H1 (cell line): ENCODE measurements at regions not wholly inside any gene's neighbourhood (a gene's known extent, or its start where the extent isn't known, plus 50 kb on each side); places are given as distances from the start of the nearest gene placed in this dataset.

Source experiments
- CTCF ChIA-PET: fragments of 300-600 bp; sonication (Branson Sonifier 250); formaldehyde crosslinking; loops from one replicate; lab custom pipeline; 2021; ENCODE audit not compliant: partially characterized antibody; lab: Charles Lee
- POLR2A ChIA-PET: fragments of 300-600 bp; sonication (Branson Sonifier 250); formaldehyde crosslinking; loops from one replicate; lab custom pipeline; 2021; ENCODE audit warnings: inconsistent platforms; ENCODE audit not compliant: partially characterized antibody; lab: Charles Lee
- DNase-seq, 2 experiments: peaks; one replicate each; pipeline versions ENCODE4 v3.0.0 to v3.0.0-alpha.2; 2010 to 2022; ENCODE audit warnings: low spot score in 2 of 2, low read depth in 1 of 2, mixed read lengths in 1 of 2
- FAIRE-seq: peaks from 2 replicates; lab custom pipeline; 2011; peaks lifted over from hg19 to GRCh38; lab: Jason Lieb, UNC
- H2AFZ ChIP-seq: 2 replicates; pipeline ENCODE4 v1.8.1; 2012; ENCODE audit warnings: low read length, inconsistent platforms
- H2AK5ac ChIP-seq: 2 replicates; pipeline ENCODE4 v1.6.1; 2013; ENCODE audit warnings: low read depth, low read length
- H2BK120ac ChIP-seq: replicated peaks from 2 replicates; pipeline ENCODE3; 2013; ENCODE audit warnings: low read depth, low read length, inconsistent platforms
- H2BK12ac ChIP-seq: 2 replicates; pipeline ENCODE4 v1.6.1; 2013; ENCODE audit warnings: low read depth, low read length
- H2BK15ac ChIP-seq: 2 replicates; pipeline ENCODE4 v1.6.1; 2013; ENCODE audit warnings: low read length
- H2BK20ac ChIP-seq: 2 replicates; pipeline ENCODE4 v1.6.1; 2013; ENCODE audit warnings: low read length
- H2BK5ac ChIP-seq: 2 replicates; pipeline ENCODE4 v1.6.1; 2013; ENCODE audit warnings: low read depth, low read length
- H3K14ac ChIP-seq: 2 replicates; pipeline ENCODE4 v1.6.1; 2013; ENCODE audit warnings: inconsistent platforms; ENCODE audit not compliant: insufficient read length
- H3K18ac ChIP-seq: 2 replicates; pipeline ENCODE4 v1.6.1; 2013; ENCODE audit warnings: low read length; ENCODE audit errors: extremely low read depth
- H3K23ac ChIP-seq: 2 replicates; pipeline ENCODE4 v1.6.1; 2013; ENCODE audit warnings: inconsistent platforms; ENCODE audit not compliant: insufficient read length
- H3K23me2 ChIP-seq: 2 replicates; pipeline ENCODE4 v1.6.1; 2013; ENCODE audit warnings: low read depth, low read length
- H3K27ac ChIP-seq: 2 replicates; pipeline ENCODE4 v1.6.1; 2011; ENCODE audit warnings: low read depth, low read length, inconsistent platforms
- H3K27me3 ChIP-seq, 4 experiments: replicated peaks in 1 of 4; 1 replicate in 1 of 4; 2 replicates in 3 of 4; pipeline versions ENCODE4 v1.6.1 to v1.8.1; 2011 to 2013; ENCODE audit warnings: low read length in 3 of 4, mild to moderate bottlenecking in 3 of 4, inconsistent platforms in 2 of 4, mixed read lengths in 2 of 4, moderate library complexity in 1 of 4; ENCODE audit not compliant: control insufficient read depth in 3 of 4, insufficient read depth in 3 of 4; ENCODE audit errors: extremely low read depth in 1 of 4
- H3K36me3 ChIP-seq, 4 experiments: 2 replicates each; pipeline versions ENCODE4 v1.6.1 to v1.8.1; 2011 to 2013; ENCODE audit warnings: mild to moderate bottlenecking in 4 of 4, low read length in 3 of 4, moderate library complexity in 2 of 4, control low read depth in 1 of 4, inconsistent platforms in 1 of 4; ENCODE audit not compliant: insufficient read depth in 4 of 4, control insufficient read depth in 2 of 4
- H3K4ac ChIP-seq: replicated peaks from 2 replicates; pipeline ENCODE3; 2013; ENCODE audit warnings: low read length, low read depth, mixed read lengths, inconsistent platforms; ENCODE audit not compliant: insufficient read length
- H3K4me1 ChIP-seq, 4 experiments: replicated peaks in 1 of 4; 1 replicate in 1 of 4; 2 replicates in 3 of 4; pipeline versions ENCODE4 v1.6.1 to v1.8.1; 2011 to 2013; ENCODE audit warnings: low read length in 3 of 4, inconsistent platforms in 2 of 4, mixed read lengths in 1 of 4; ENCODE audit not compliant: insufficient read depth in 4 of 4, control insufficient read depth in 3 of 4
- H3K4me2 ChIP-seq, 2 experiments: 2 replicates each; pipeline versions ENCODE4 v1.6.1 to v1.8.1; 2011 to 2013; ENCODE audit warnings: low read depth in 2 of 2, low read length in 2 of 2, control low read depth in 1 of 2, inconsistent platforms in 1 of 2, mild to moderate bottlenecking in 1 of 2; ENCODE audit not compliant: insufficient read depth in 1 of 2
- H3K4me3 ChIP-seq, 4 experiments: fragments of 200-600, 300-600 bp in 1 of 4; sonication (generic), shearing (Covaris generic), sonication (Bioruptor Twin) in 1 of 4; 2 replicates each; pipeline versions ENCODE4 v1.5.1 to v1.8.1; 2011 to 2016; ENCODE audit warnings: low read length in 4 of 4, low read depth in 3 of 4, control low read depth in 2 of 4, inconsistent platforms in 2 of 4, mild to moderate bottlenecking in 2 of 4, mixed read lengths in 1 of 4, moderate library complexity in 1 of 4; ENCODE audit not compliant: insufficient read depth in 2 of 4; ENCODE audit errors: extremely low read depth in 1 of 4
- H3K56ac ChIP-seq: replicated peaks from 2 replicates; pipeline ENCODE3; 2013; ENCODE audit warnings: low read depth, mild to moderate bottlenecking, mixed read lengths, low read length, inconsistent platforms; ENCODE audit not compliant: insufficient read length
- H3K79me1 ChIP-seq: 2 replicates; pipeline ENCODE4 v1.6.1; 2013; ENCODE audit warnings: low read depth, low read length, control low read depth
- H3K79me2 ChIP-seq, 2 experiments: 2 replicates each; pipeline versions ENCODE4 v1.6.1 to v1.8.1; 2012 to 2013; ENCODE audit warnings: low read length in 2 of 2, mild to moderate bottlenecking in 2 of 2, inconsistent platforms in 1 of 2; ENCODE audit not compliant: insufficient read depth in 2 of 2, control insufficient read depth in 1 of 2
- H3K9ac ChIP-seq, 4 experiments: replicated peaks in 1 of 4; 1 replicate in 1 of 4; 2 replicates in 3 of 4; pipeline versions ENCODE4 v1.6.1 to v1.8.1; 2011 to 2013; ENCODE audit warnings: low read depth in 3 of 4, low read length in 3 of 4, control low read depth in 2 of 4, mild to moderate bottlenecking in 2 of 4, moderate library complexity in 2 of 4, inconsistent platforms in 1 of 4; ENCODE audit errors: extremely low read depth in 1 of 4
- H3K9me3 ChIP-seq, 2 experiments: 2 replicates each; pipeline versions ENCODE4 v1.6.1 to v1.8.1; 2012 to 2013; ENCODE audit warnings: mild to moderate bottlenecking in 2 of 2, moderate library complexity in 2 of 2, control low read depth in 1 of 2, inconsistent platforms in 1 of 2, low read depth in 1 of 2, low read length in 1 of 2, mixed read lengths in 1 of 2; ENCODE audit not compliant: insufficient read depth in 2 of 2
- H4K20me1 ChIP-seq, 2 experiments: replicated peaks in 1 of 2; 2 replicates each; pipeline versions ENCODE3 to v1.8.1; 2011 to 2013; ENCODE audit warnings: inconsistent platforms in 2 of 2, low read length in 2 of 2, mild to moderate bottlenecking in 1 of 2; ENCODE audit not compliant: insufficient read depth in 2 of 2, control insufficient read depth in 1 of 2
- H4K5ac ChIP-seq: 2 replicates; pipeline ENCODE4 v1.6.1; 2013; ENCODE audit warnings: low read length, low read depth, mixed read lengths, inconsistent platforms; ENCODE audit not compliant: insufficient read length
- H4K8ac ChIP-seq: 2 replicates; pipeline ENCODE4 v1.8.0; 2013; ENCODE audit warnings: mild to moderate bottlenecking, moderate library complexity, low read length, inconsistent platforms; ENCODE audit not compliant: insufficient read depth; ENCODE audit errors: extremely low read depth
- H4K91ac ChIP-seq: replicated peaks from 2 replicates; pipeline ENCODE3; 2013; ENCODE audit warnings: low read length, mixed read lengths, inconsistent platforms; ENCODE audit not compliant: insufficient read length
- CTBP2 ChIP-seq: IDR thresholded peaks from 2 replicates; pipeline ENCODE4 v1.7.0; 2011; ENCODE audit warnings: borderline replicate concordance, mild to moderate bottlenecking, moderate library complexity, mixed read lengths, low read length; ENCODE audit not compliant: insufficient read depth, insufficient read length
- KDM4A ChIP-seq: IDR thresholded peaks from one replicate; pipeline ENCODE4 v1.7.1; 2012; ENCODE audit warnings: low read depth, mild to moderate bottlenecking, moderate library complexity, low read length, inconsistent platforms; ENCODE audit not compliant: severe bottlenecking
- PHF8 ChIP-seq: fragments of 200-600 bp; sonication (generic); conservative IDR thresholded peaks from 2 replicates; pipeline ENCODE4 v1.7.1; 2012; ENCODE audit warnings: low read depth, mild to moderate bottlenecking, inconsistent platforms, low read length, moderate library complexity
- POLR2AphosphoS5 ChIP-seq: IDR thresholded peaks from 2 replicates; pipeline ENCODE4 v1.6.1; 2011; ENCODE audit warnings: low read depth, low read length
- RXRA ChIP-seq: IDR thresholded peaks from 2 replicates; pipeline ENCODE4 v1.6.1; 2011; ENCODE audit warnings: low read depth, mild to moderate bottlenecking, low read length, moderate library complexity; ENCODE audit not compliant: insufficient read depth
- SIN3A ChIP-seq, 2 experiments: IDR thresholded peaks in 1 of 2; conservative IDR thresholded peaks in 1 of 2; 2 replicates each; pipeline ENCODE4 v1.6.1; 2011 to 2012; ENCODE audit warnings: low read length in 2 of 2, improper control_type of control experiment in 1 of 2, low read depth in 1 of 2, mild to moderate bottlenecking in 1 of 2
- SP4 ChIP-seq: IDR thresholded peaks from 2 replicates; pipeline ENCODE4 v1.6.1; 2012; ENCODE audit warnings: low read length, inconsistent platforms
- TCF12 ChIP-seq: IDR thresholded peaks from 2 replicates; pipeline ENCODE4 v1.6.1; 2011; ENCODE audit warnings: low read depth, mild to moderate bottlenecking, low read length
- WGBS, 2 experiments: shearing (Covaris generic) in 1 of 2; methylation state at CpG; one replicate each; pipeline versions ENCODE4 v1.1.6 to v1.1.7; 2013 to 2015; ENCODE audit warnings: low lambda C conversion rate in 2 of 2, mixed read lengths in 2 of 2, inconsistent platforms in 1 of 2, low coverage in 1 of 2, missing lambda C conversion rate in 1 of 2; ENCODE audit not compliant: insufficient replicate concordance in 2 of 2, insufficient coverage in 1 of 2, insufficient read length in 1 of 2; ENCODE audit errors: extremely low coverage in 1 of 2, missing lambda C conversion rate in 1 of 2; 5-methylcytosine and 5-hydroxymethylcytosine counted together

DNA sequence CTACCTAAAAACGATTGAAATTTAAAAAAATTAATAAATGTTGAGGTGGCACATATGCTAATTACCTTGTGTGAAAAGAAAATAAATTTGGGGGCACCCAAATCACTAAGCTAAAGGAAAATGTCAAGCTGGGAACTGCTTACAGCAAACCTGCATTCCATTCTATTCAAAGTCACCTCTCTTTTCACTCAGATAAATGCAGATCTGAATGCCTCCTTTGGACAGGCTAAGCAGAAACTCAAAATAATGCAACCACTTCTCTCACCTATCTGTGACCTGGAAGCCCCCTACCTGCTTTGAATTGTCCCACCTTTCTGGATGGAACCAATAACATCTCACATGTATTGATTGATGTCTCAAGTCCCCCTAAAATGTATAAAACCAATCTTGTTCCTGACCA, 628.7 kb downstream of the AMY1C start:
- WGBS, 2 experiments, result 42% methylated on average over 1 of the region's 1 CpG; no CpG with 5 or more reads in 1 of the 2 experiments

More for the DNA sequence above, 628.7 kb downstream of the AMY1C start:
- no peak overlapping the region for H3K4me2 ChIP-seq
- no peaks in the 10 kb centered on the region for H3K79me2 ChIP-seq
- no peak overlapping the region for H2AFZ ChIP-seq
- H2BK120ac ChIP-seq, result no peak overlapping the region
- H2BK12ac ChIP-seq, result no peak overlapping the region
- H2AK5ac ChIP-seq, result no peak overlapping the region
- no peaks in the 10 kb centered on the region for H3K27me3 ChIP-seq
- no peak overlapping the region for H3K18ac ChIP-seq
- H3K27ac ChIP-seq, result no peak overlapping the region
- H4K8ac ChIP-seq, result no peak overlapping the region
- H3K36me3 ChIP-seq, result no peaks in the 10 kb centered on the region
- no peaks in the 10 kb centered on the region for H3K23me2 ChIP-seq
- H2BK15ac ChIP-seq, result no peak overlapping the region
- H4K5ac ChIP-seq, result no peak overlapping the region
- H3K4me3 ChIP-seq, result no peak overlapping the region
- TF ChIP-seq RXRA, result no peak
- no peak for TF ChIP-seq SIN3A (conservative IDR thresholded peaks at IDR 0.05 in 1 of 2, IDR thresholded peaks at IDR 0.05 in 1 of 2; ENCODE audit: low read depth in 1 of 2, low read length in 2 of 2)
- no peak for TF ChIP-seq TCF12
- no peak for TF ChIP-seq PHF8
- TF ChIP-seq CTBP2, result no peak
- TF ChIP-seq POLR2AphosphoS5, result no peak
- TF ChIP-seq KDM4A, result no peak
- TF ChIP-seq SP4, result no peak
- CTCF ChIA-PET, result no interaction called here
- no peaks in the 10 kb centered on the region for H4K20me1 ChIP-seq
- no peak overlapping the region for H3K23ac ChIP-seq
- H3K4ac ChIP-seq, result no peak overlapping the region
- POLR2A ChIA-PET, result no interaction called here
- no peak overlapping the region for H3K9ac ChIP-seq
- no peak for DNase-seq
- no peak overlapping the region for H3K56ac ChIP-seq
- peaks cover 0 to 3% (median 0%) of the 10 kb centered on the region in 4 experiments; a peak in 2 of 7 replicates for H3K4me1 ChIP-seq
- no peaks in the 10 kb centered on the region for H3K9me3 ChIP-seq
- no peak overlapping the region for H3K14ac ChIP-seq
- no peaks in the 10 kb centered on the region for H3K79me1 ChIP-seq
- H2BK20ac ChIP-seq, result no peak overlapping the region
- H4K91ac ChIP-seq, result no peak overlapping the region
- FAIRE-seq, result no peak
- H2BK5ac ChIP-seq, result no peak overlapping the region
